GM12892 (cell line): ENCODE measurements at regions not wholly inside any gene's neighbourhood (a gene's known extent, or its start where the extent isn't known, plus 50 kb on each side); places are given as distances from the start of the nearest gene placed in this dataset.

Experiments
- POLR2A ChIP-seq: IDR thresholded peaks from 2 replicates; pipeline ENCODE4 v1.6.1; 2011; ENCODE audit warnings: low read depth, low read length, control low read depth
- POLR2AphosphoS5 ChIP-seq: IDR thresholded peaks from 2 replicates; pipeline ENCODE4 v1.6.1; 2011; ENCODE audit warnings: low read depth, low read length, control low read depth
- TAF1 ChIP-seq: IDR thresholded peaks from 2 replicates; pipeline ENCODE4 v1.6.1; 2011; ENCODE audit warnings: low read depth, mild to moderate bottlenecking, control low read depth, low read length, borderline replicate concordance

DNA sequence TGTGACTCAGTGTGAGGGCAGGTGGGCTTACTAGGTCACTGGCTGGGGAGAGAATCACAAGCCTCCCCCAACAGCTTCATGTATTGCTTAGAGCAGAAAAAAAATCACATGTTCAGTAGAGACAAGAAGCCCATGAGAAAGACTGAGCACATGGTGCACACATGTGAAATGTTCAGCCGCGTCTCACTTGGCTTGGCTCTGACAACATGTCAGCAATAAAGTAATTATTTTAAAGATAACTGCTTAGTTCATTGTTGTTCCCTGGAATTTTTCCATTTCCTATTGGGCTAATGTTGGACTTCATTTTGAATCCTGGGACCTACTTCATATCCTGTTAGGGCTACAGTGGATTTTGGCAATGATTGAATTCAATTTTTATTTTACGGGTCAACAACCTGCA lies 222.6 kb downstream of the C6orf118 start:
- no peak for TF ChIP-seq POLR2AphosphoS5
- no peak for TF ChIP-seq POLR2A
- TF ChIP-seq TAF1: no peak
